ENCODE measurements at regions not wholly inside any gene's neighbourhood (a gene's known extent, or its start where the extent isn't known, plus 50 kb on each side); places are given as distances from the start of the nearest gene placed in this dataset.
"Not testable (repeated sequence)": the region's sequence is repeated elsewhere in the genome, so short reads cannot be mapped to it uniquely, and the experiment has no call there.

DNA sequence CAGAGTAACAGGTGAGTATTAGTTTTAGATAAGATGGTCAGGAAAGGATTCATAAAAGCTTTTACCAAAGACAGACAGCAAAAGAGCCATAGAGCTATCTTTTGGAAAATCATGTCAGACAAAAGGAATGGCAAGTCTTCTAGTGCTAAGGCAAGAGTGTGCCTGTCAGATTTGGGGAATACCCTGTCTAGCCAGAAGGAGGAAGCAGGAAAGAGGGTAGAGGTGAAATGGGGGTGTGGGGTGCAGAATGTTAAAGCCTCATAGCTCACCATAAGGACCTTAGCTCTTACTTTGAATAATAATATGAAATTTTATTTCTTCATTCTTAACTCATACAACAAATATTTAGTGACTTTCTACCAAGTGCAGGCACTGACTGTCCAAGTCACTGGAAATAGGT, 512.1 kb upstream of the ROBO2 start:
- DNase-seq (ENCODE audit: low read depth in 2 of 2), result no peak

DNA sequence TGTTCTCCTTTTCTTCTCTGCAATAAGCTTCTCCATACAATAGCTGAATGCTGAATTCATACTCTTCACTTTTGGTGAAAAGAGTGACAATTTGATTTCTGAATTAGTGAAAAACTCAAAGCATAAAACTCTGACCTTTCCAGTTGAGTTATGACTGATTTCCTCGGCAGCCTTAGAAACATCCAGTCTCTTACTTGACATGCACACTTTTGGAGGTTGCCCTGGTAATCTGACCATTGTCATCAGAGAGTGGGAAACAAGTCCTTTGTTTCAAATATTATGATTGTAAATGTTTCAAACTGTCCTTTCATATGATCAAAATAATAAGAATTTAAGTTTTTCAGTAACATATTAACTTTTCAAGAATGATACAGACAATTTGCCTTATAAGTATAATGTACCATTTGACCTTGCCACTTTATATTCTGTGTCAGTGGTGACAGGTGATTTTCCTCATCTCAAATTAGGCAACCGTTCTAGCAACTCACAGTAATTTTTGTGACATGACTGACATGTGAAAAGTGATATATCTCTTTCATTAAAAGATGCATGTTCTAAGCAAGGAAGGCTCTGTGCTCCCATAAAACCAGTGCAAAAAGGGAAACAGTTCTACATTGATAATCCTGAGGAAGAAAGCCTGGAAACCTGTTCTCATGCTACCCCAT, 507.6 kb upstream of the ROBO2 start:
- no peak for DNase-seq (ENCODE audit: low read depth in 2 of 2)

DNA sequence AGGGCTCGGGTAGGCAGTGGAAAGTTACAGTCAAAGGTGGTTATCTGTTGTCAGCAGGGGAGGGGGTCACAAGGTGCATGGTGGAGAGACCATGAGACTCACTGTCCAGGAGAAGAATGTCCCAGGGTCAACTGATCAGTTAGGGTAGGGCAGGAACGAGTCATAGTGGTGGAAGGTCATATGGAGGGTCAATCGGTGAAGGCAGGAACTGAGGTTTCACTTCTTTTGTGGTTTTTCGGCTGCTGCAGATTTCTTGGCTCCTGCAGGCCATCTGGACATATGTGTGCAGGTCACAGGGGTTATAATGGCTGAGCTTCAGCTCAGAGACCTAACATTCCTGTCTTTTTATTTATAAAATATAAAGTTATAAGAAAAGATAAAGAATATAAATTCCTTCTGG, 506.2 kb upstream of the ROBO2 start:
- not testable (repeated sequence) for DNase-seq (ENCODE audit: low read depth in 2 of 2)

DNA sequence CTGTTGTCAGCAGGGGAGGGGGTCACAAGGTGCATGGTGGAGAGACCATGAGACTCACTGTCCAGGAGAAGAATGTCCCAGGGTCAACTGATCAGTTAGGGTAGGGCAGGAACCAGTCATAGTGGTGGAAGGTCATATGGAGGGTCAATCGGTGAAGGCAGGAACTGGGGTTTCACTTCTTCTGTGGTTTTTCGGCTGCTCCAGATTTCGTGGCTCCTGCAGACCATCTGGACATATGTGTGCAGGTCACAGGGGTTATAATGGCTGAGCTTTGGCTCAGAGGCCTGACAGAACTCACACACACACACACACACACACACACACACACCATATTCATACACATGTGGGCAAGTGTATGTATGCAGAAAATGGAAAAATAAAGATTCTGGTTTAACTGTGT, 502.0 kb upstream of the ROBO2 start:
- DNase-seq (ENCODE audit: low read depth in 2 of 2), result not testable (repeated sequence)

DNA sequence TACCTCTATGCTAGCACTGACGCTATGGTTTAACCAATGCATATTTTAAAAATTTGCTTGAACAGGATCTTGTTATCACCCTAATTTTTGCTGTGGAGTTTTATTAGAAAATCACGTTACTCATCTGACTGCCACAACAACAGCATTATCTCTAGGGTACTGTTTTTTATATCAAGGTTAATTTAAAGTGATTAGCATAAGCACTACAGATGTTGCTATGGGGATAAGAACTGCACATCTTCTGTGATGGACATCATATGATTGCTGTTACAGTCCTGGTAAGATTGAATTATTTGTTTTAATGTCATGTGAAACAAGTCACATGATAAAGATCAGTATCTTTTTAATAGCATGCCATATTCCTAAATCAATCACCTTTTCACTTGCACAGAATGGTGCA, 492.2 kb upstream of the ROBO2 start:
- DNase-seq (ENCODE audit: low read depth in 2 of 2), result no peak

DNA sequence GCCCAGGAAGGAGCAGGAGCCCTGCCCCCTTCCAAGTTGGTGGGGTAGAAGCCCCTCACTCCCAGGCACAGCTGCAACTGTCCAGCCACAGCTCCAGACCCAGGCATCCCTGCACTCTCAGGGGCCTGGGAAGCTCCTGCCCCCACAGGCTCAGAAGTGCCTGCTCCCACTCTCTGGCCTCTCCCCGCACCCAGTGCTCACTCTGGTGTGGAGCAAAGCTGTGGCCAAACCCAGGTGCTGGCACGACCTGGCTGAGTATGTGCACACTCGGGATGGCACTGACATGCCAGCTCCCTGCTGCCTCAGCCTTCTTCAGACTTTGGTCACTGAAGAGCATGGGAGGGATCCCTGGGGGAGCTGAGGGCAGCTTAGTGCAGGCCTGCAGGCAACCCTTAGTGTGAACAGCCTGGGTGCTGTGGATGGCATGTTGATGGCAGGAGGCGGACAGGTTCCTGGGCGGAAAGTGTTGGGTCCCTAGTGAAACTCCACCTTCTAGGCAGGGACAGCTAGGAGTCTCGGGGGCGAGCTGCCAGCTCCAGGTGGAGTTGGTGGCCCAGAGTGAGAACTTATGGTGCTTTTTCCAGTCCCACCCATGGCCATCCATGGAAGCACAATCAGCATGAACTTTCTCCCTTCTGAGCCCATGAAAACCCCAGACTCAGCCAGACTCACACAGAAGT, 489.2 kb upstream of the ROBO2 start:
- no peak for DNase-seq (ENCODE audit: low read depth in 2 of 2)

DNA sequence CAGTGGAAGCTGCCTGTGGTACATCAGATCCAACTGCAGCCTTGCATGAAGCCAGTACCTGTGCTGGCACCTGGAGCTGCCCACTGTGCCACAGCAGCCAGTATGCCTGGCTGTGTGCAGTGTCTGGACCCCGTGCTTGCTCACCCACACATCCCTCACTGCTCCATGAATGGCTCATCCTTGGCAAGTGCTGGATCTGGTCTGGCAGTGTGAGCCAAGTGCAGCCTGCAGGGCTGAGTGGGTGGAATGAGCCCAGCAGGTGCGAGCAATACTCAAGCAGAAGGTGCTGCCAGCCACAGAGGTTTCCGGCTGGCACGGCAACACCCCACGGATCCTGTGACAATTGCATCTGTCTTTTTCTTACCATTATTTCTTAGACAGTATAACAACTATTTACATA, 488.2 kb upstream of the ROBO2 start:
- DNase-seq (ENCODE audit: low read depth in 2 of 2), result no peak

DNA sequence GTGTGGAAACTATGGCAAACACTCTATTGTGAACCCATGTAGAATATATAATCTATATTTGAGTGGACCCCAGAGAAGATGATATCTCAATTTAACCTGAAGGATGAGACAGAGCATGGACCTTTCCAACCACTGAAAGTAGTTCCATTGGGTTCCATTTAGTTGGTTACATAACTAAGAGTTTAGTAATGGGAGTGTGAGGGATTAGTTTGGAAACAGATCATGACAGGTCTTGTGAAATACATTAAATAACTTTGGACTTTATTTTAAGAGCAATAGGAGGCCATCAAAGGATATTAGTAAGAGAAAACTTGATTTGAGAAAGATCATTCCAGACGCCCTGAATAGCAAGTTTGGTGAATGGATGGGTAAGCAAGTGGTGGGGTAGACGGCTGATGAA, 487.2 kb upstream of the ROBO2 start:
- DNase-seq (ENCODE audit: low read depth in 2 of 2), result no peak

DNA sequence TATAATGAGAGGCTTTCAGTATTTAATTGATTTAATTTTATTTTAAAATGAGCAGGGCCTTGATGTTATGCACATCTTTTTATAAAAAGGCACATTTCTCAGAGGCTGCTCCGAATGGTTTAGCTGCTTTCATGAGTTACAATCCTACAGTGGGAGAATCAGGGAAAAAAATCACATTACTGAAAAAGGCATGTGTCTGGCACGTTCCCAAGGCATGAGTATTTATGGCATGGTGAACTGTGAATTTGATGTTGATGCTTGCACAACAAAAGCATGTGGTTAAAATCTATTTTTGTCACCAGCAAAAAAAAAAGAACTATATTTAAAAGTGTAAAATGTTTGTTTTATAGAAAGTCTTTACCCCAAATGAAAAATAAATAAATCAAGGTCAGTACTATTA, 485.2 kb upstream of the ROBO2 start:
- peak; percentile 29 to 33 for DNase-seq (ENCODE audit: low read depth in 2 of 2)

DNA sequence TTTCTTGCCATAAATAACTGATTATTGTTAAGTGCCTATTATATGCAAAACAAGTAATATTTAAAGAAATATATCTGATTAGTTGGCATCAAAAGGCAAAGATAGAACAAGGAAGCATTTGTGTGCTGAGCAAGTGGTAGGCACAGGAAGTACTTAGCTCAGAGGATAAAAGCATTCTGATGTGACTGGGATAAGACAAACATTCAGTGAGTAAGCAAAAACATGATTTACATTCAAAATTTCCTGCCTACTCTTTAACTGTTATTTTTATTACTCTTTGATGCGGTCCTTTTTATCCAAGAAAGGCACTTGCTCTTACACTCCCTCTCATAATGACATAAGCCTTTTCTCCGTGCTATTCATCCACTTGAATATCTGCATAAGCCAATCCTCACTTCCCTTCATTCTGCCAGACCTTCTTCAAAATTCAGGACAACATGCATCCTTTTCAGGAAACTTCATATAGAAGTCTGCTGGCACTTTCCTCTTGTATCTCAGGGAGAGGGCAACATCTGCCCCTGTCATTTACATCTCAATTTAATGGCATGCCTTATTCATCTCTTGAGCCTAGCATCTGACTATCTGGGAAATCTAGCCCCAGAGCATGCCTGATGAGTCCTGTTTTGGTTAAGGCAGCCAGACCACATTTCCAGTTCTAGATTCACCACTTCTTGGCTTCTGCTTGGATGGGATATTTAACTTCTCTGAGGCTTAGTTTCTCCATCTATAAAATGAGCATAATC, 478.2 kb upstream of the ROBO2 start:
- DNase-seq (ENCODE audit: low read depth in 2 of 2), result no peak

DNA sequence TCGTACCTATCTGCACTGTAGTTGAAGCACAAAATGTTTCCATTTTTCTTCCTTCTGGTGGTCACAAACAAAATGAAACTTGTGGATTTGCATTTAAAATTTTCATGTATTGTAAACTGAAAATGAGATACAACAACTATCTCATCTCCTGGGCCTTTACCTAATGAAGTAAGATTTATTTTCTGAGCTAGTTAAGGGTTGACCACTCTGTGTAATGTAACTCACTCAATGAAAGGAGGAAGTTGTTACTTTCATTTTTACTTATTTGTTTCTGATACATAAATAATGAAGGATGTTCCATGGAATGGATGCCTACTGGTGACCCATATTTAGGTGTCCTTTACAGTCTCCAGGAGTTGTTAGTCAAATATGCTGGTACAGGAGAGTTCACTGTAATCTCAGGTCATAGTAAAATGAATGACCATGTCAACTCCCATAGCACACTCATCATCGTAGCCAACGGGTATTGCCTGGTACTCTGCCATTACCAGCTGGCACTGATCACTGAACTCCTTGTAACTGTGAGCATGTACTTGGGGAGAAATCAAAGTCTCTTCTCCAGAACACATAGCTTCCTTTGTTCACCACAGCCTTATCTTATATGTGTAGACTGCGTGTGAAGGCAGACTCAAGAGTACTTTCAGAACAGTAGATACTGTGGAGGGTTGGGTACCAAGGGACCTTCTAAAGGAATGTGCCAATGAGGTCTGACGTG, 474.2 kb upstream of the ROBO2 start:
- no peak for DNase-seq (ENCODE audit: low read depth in 2 of 2)

DNA sequence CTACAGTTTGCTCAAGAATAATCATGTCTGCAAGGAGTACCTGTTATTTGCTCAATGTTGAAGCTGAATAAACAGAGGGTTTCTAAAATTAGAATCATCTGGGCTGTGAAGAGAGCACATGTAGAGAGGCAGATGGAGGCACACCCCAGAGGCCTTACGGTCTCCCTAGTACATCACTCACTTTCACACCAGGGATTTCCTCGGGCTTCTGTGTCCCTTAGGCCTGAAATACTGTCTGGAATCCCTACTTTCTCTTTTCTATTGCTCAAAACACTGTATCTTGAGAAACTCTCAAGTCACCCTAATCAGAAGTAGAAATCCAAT, 473.7 kb upstream of the ROBO2 start:
- DNase-seq (ENCODE audit: low read depth in 2 of 2), result no peak

DNA sequence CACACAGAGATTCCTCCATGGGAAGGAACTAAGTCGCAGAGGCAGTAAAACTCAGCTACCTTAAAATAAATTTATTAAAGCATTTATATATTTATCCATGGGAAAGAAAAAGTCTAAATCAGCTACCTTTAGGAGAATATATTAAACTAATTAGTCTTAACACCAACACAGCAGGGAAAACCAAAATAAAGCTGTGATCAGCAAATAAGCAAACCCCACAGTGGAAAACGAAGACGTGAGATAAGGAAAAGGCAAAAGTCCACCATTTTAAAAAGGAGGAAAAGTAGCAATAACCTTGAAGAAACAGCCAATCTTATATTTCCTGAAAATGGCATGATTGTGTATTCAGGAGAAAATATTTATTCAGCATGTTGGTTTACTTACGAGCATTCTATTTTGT, 473.0 kb upstream of the ROBO2 start:
- no peak for DNase-seq (ENCODE audit: low read depth in 2 of 2)

DNA sequence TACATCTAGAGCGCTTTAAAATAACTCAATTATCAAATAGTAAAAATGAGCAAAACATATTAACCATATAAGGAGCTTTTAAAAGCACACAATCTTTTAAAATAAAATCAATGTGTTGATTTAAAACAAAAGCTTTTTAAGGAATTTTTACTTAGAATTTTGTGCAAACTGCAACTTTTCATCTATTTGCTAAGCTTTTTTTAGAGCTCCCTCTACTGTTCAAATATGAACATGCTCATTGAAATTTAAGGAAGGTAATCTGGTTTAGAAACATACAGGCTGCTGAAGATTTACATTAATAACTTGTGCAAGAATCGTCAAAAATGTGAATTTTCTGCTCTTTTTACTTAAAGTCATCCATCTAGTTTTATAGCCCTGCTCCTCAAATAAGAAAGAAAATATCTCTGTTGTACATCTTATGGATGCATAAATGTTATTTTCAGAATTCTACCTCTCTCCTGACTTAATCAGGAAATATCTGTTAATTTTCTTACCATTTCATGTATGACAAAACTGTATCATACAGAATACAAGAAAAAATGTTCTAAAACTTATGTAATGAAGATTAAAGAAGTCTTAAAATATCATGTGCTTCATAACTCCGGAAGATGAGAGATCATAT, 469.4 kb upstream of the ROBO2 start:
- DNase-seq (ENCODE audit: low read depth in 2 of 2), result no peak

DNA sequence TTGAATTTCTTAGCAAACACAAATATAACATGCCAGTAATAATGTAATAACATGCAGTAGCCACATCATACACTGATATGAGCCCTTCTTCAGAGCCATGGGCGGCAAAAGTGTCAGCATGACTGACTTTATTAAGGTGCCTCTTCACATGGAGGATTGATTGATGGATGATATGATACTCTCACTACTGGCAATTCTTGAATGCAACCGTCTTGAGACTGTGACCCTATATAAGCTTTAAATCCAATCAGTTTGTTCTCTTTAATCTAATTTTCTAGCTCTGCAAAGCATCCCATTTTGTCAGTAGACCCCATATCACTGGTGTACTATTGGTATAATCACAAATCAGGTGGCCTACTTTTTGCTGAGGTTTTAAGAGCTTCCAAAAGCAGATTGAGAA, 463.7 kb upstream of the ROBO2 start:
- no peak for DNase-seq (ENCODE audit: low read depth in 2 of 2)

DNA sequence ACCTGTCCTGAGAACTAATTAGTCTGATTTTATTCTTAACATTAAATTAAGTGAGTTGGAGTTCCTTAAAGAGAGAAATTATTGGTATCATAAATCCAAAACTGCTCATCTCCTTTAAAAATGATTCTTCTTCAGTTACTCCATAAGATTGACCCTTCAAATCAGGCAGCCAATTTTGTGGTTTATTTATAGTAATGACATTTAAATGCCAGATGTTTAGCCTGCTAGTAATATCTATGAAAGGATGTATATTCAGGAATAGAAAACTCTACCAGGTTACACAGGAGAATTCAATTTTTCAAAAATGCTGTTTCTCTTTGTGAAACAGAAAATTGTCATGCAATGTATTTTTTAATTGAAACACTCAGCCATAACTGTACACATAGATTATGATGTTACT, 457.8 kb upstream of the ROBO2 start:
- DNase-seq (ENCODE audit: low read depth in 2 of 2), result no peak

DNA sequence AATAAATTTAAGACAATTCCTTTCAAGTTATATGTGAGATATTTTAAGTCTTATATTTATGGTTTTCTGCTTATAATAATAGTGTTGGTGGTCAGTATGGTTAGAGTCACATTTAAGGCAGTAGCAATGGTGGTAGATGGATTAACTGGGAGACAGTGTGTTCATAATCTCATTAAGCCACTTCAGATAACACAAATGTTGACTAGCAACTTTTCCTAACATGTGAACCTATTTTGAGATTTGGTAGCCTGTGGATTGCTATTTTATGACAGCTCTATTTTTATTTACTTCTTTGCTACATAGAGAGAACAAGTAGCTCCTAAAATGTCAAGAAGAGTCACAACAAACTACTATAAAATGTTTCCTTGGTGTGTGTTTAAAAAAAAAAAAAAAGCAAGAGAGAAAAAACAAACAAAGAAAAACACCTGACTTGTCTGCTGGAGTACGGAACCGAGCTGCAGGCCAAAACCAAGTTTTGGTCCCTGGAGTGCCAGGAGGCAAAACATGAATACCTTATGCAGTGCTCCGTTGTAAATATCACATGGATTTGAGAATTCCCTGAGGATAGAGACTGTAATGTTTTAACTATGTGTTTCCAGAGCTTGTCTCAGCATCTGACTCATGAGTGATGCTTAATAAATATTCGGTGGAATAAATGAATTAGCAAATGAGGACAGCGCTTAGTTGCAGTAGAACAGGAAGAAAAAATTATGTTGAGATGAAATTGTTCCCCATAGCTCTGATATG, 457.1 kb upstream of the ROBO2 start:
- no peak for DNase-seq (ENCODE audit: low read depth in 2 of 2)

DNA sequence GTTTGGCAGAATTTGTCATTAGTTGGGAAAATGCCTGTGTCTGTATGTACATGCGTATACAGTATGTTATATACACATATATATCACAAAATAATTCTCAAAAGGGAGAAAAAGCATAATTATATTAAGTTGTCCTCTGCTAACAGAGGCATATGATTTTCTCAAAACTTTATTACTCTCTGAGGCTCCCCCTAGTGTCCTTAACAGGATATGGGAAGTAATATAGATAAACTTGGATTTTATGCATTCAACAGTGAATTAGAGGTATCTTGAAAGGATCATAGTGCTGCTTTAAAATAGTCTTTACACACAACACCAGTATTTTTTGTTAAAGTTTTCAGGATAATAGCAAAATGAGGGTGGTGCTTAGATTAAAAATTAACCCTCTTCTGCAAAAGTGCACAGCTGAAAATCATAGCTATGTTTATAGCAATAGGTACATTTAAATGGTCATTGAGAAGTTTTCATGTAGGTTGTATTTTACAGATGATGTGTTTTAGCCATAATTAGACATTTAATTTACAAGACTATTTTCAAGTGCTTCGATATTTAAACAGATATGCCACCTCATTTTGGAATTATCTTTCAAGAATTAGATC, 454.0 kb upstream of the ROBO2 start:
- no peak for DNase-seq (ENCODE audit: low read depth in 2 of 2)

DNA sequence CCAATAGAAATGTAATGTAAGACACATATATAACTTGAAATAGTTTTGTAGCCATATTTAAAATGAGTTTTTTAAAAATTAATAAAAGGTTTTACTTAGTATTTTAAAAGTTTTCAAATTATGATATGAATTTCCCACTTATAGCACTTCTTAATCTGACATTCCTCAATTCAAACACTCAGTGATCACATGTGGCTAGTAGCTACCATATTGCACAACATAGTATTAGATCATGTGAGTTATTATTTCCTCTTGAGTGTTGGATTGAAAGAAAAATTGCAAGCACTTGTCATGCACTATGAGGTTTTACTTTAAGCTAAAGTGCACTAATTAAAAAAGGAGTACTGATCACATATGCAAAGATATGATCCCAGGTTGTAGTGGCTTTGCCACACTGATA, 453.4 kb upstream of the ROBO2 start:
- no peak for DNase-seq (ENCODE audit: low read depth in 2 of 2)

DNA sequence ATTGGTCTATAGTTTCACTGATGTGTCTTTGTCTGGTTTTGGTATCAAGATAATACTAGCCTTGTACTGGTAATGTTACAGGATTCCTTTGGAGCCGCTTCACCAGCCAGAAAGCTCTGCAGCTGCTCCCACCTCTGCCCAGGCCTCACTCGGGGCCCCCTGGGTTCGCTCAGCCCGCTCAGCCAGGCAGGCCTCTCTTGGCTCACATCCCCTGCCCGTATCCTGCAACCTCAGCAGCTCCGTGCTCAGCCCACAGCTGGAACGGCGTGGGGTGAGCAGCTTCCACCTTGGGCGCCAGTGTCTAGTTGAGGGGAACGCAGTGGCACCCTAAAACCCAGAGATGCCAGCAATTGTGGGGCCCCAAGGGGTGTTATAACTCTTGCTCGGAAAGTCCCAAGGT, 429.7 kb upstream of the ROBO2 start:
- DNase-seq (ENCODE audit: low read depth in 2 of 2), result no peak

DNA sequence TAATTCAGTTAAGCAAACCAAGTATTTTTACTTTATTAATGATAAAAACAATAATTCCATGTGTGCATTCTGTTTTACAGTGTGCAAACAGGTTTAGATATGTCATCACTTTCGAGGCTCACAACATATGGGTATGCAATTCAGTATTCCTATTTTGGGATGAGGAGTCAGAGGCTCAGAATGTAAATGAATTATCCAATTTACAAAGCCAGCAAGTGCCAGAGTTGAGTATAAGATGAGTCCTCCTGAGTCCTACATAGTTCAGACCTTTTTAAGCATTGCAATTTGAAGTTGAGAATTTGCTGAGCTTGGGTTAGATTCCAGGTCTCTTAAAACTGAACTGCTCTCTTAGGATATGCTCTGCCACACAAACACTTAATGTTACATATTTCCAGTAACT, 424.2 kb upstream of the ROBO2 start:
- no peak for DNase-seq (ENCODE audit: low read depth in 2 of 2)

Measured in fibroblast of skin of left biceps (primary cell).